Activated T-helper 1 cell treated with anti-CD3 and anti-CD28 coated beads, Interleukin-12 subunit alpha, Interleukin-12 subunit beta, Interleukin-2, Interleukin-4 antibody, amounts not matched to agents 30 ng/mL and 10 ng/mL and 1 ng/mL, durations not matched to agents 14 hours and 24 hours and 36 hours (primary cell): ENCODE measurements at regions not wholly inside any gene's neighbourhood (a gene's known extent, or its start where the extent isn't known, plus 50 kb on each side); places are given as distances from the start of the nearest gene placed in this dataset.

Experiments
- DNase-seq: peaks from one replicate; pipeline ENCODE4 v3.0.0; 2021; ENCODE audit warnings: low spot score
- H3K27ac Mint-ChIP-seq: one replicate; pipeline ENCODE4 v1.8.0; 2021; ENCODE audit warnings: mild to moderate bottlenecking, mixed read lengths
- H3K27me3 Mint-ChIP-seq: one replicate; pipeline ENCODE4 v1.8.0; 2022; ENCODE audit warnings: mild to moderate bottlenecking, moderate library complexity, mixed read lengths; ENCODE audit not compliant: insufficient read depth
- H3K36me3 Mint-ChIP-seq: one replicate; pipeline ENCODE4 v1.8.0; 2021; ENCODE audit warnings: low read depth, mixed read lengths
- H3K4me1 Mint-ChIP-seq: one replicate; pipeline ENCODE4 v1.8.0; 2021; ENCODE audit warnings: low read depth, mixed read lengths
- H3K4me3 Mint-ChIP-seq: one replicate; pipeline ENCODE4 v1.8.0; 2021; ENCODE audit warnings: mild to moderate bottlenecking, moderate library complexity, mixed read lengths
- H3K9me3 Mint-ChIP-seq: one replicate; pipeline ENCODE4 v1.8.0; 2021; ENCODE audit warnings: mixed read lengths
- intact Hi-C: fragments of 100-400 bp; cut with micrococcal nuclease; formaldehyde crosslinking; loops from one replicate; pipeline ENCODE4 v1.15.1; 2024

GRCh38 chr1:60998786-60999185, 83.6 kb upstream of the NFIA start:
- H3K27ac Mint-ChIP-seq: no peak overlapping the region
- intact Hi-C loops: no loop called here
- no peak overlapping the region for H3K4me3 Mint-ChIP-seq
- no peak for DNase-seq
- no peaks in the 10 kb centered on the region for H3K4me1 Mint-ChIP-seq
- H3K9me3 Mint-ChIP-seq: no peaks in the 10 kb centered on the region
- no peaks in the 10 kb centered on the region for H3K27me3 Mint-ChIP-seq
- H3K36me3 Mint-ChIP-seq: no peaks in the 10 kb centered on the region

GRCh38 chr1:60994828-60995492, 87.4 kb upstream of the NFIA start:
- no peak for DNase-seq
- Mint-ChIP-seq H3K4me1 (no peaks in the 10 kb centered on the region), H3K27ac (no peak overlapping the region), H3K4me3 (no peak overlapping the region), H3K36me3 (no peaks in the 10 kb centered on the region), H3K9me3 (no peaks in the 10 kb centered on the region), H3K27me3 (peaks cover 2% of the 10 kb centered on the region)
- intact Hi-C loops: no loop called here

DNA sequence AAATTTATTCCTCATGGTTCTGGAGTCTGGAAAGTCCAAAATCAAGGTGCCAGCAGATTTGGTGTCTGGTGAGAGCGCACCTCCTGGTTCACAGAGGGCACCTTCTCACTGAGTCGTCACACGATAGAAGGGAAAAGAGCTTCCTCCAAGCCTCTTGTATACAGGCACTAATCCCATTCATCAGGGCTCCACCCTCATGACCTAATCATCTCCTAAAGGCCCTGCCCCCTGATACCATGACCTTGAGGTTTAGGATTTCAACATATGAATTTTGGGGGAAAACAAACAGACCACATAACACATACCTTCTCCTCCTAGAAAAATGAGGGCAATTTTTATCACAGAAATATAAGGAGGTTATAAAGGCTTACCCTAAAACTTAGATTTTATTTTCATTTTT, 88.0 kb upstream of the NFIA start:
- no peak for DNase-seq
- intact Hi-C loops: no loop called here
- H3K36me3 Mint-ChIP-seq: no peaks in the 10 kb centered on the region
- H3K4me3 Mint-ChIP-seq: no peak overlapping the region
- H3K9me3 Mint-ChIP-seq: no peaks in the 10 kb centered on the region
- peaks cover 2% of the 10 kb centered on the region for H3K27me3 Mint-ChIP-seq
- no peaks in the 10 kb centered on the region for H3K4me1 Mint-ChIP-seq
- H3K27ac Mint-ChIP-seq: no peak overlapping the region

GRCh38 chr1:60992165-60992564, 90.2 kb upstream of the NFIA start:
- H3K4me1 Mint-ChIP-seq: no peaks in the 10 kb centered on the region
- DNase-seq: no peak
- no peak overlapping the region for H3K4me3 Mint-ChIP-seq
- intact Hi-C loops: no loop called here
- no peaks in the 10 kb centered on the region for H3K9me3 Mint-ChIP-seq
- H3K27ac Mint-ChIP-seq: no peak overlapping the region
- no peaks in the 10 kb centered on the region for H3K36me3 Mint-ChIP-seq
- peaks cover 2% of the 10 kb centered on the region for H3K27me3 Mint-ChIP-seq

DNA sequence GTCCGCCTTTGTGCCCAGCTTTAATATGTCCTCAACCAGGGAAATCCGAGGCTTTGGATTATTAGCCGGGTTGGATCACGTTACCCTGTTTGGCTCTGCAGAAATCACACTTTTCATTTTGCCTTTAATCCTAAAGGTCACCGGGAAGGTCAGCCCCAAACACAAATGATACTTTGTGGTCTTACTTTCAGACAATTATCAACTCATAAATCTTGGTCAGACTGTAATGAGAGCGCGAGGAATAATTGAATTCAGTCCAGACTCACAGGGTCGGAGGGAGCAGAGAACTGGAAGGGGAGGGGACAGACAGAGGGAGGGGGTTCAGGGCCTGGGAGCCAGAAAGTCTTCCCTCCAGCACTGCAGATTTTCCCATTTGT, 91.7 kb upstream of the NFIA start:
- intact Hi-C loops: no loop called here
- Mint-ChIP-seq H3K4me1 (no peaks in the 10 kb centered on the region), H3K36me3 (no peaks in the 10 kb centered on the region), H3K27me3 (peaks cover 3% of the 10 kb centered on the region), H3K27ac (no peak overlapping the region), H3K4me3 (no peak overlapping the region), H3K9me3 (no peaks in the 10 kb centered on the region)
- no peak for DNase-seq

- Mint-ChIP-seq H3K9me3 (no peaks in the 10 kb centered on the region), H3K4me1 (no peaks in the 10 kb centered on the region), H3K27me3 (peaks cover 4% of the 10 kb centered on the region)
Observed at GRCh38 chr1:60989749-60990713, 92.3 kb upstream of the NFIA start.

DNA sequence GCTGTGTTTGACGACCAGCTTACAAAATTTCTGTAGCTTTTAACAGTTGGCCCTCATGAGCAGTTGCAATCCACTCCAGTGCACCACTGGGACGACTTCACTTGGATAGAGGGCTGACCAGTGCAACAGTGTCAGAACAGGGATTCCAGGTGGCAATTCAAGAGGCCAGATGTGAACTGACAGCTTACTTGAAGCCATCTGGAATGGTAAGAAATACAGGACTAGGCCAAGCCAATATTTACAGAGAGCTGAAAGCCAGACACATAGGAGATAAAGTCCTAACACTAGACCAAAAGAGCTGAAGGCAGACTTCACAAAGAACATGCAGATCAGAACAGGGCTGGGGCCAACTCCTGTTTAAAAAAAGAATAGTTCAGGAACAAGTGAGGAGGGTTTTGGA, 93.5 kb upstream of the NFIA start:
- no peak overlapping the region for H3K4me3 Mint-ChIP-seq
- H3K9me3 Mint-ChIP-seq: no peaks in the 10 kb centered on the region
- no peaks in the 10 kb centered on the region for H3K4me1 Mint-ChIP-seq
- H3K36me3 Mint-ChIP-seq: no peaks in the 10 kb centered on the region
- no peak overlapping the region for H3K27ac Mint-ChIP-seq
- DNase-seq: no peak
- peaks cover 4% of the 10 kb centered on the region for H3K27me3 Mint-ChIP-seq
- intact Hi-C loops: no loop called here

More at GRCh38 chr1:60989749-60990713, 92.3 kb upstream of the NFIA start:
- intact Hi-C loops: no loop called here
- Mint-ChIP-seq H3K36me3 (no peaks in the 10 kb centered on the region), H3K4me3 (no peak overlapping the region), H3K27ac (no peak overlapping the region)
- no peak for DNase-seq

- H3K9me3 Mint-ChIP-seq: no peaks in the 10 kb centered on the region
- DNase-seq: no peak
- H3K36me3 Mint-ChIP-seq: no peaks in the 10 kb centered on the region
- no peak overlapping the region for H3K27ac Mint-ChIP-seq
- no peaks in the 10 kb centered on the region for H3K4me1 Mint-ChIP-seq
- H3K4me3 Mint-ChIP-seq: no peak overlapping the region
- intact Hi-C loops: no loop called here
- peaks cover 2% of the 10 kb centered on the region for H3K27me3 Mint-ChIP-seq
Observed at GRCh38 chr1:60987904-60988303, 94.5 kb upstream of the NFIA start.

- Mint-ChIP-seq H3K4me1 (no peaks in the 10 kb centered on the region), H3K27ac (no peak overlapping the region), H3K27me3 (peaks cover 5% of the 10 kb centered on the region), H3K36me3 (no peaks in the 10 kb centered on the region), H3K4me3 (no peak overlapping the region), H3K9me3 (no peaks in the 10 kb centered on the region)
- no peak for DNase-seq
- intact Hi-C loops: no loop called here
Observed at GRCh38 chr1:60984062-60984799, 98.1 kb upstream of the NFIA start.

- DNase-seq: no peak
- Mint-ChIP-seq H3K4me3 (no peak overlapping the region), H3K36me3 (no peaks in the 10 kb centered on the region), H3K27me3 (peaks cover 5% of the 10 kb centered on the region), H3K4me1 (no peaks in the 10 kb centered on the region), H3K27ac (no peak overlapping the region), H3K9me3 (no peaks in the 10 kb centered on the region)
- intact Hi-C loops: no loop called here
Observed at GRCh38 chr1:60983701-60984061, 98.7 kb upstream of the NFIA start.

GRCh38 chr1:60982539-60982938, 99.8 kb upstream of the NFIA start:
- H3K4me1 Mint-ChIP-seq: no peaks in the 10 kb centered on the region
- H3K36me3 Mint-ChIP-seq: no peaks in the 10 kb centered on the region
- intact Hi-C loops: no loop called here
- H3K4me3 Mint-ChIP-seq: no peak overlapping the region
- no peaks in the 10 kb centered on the region for H3K9me3 Mint-ChIP-seq
- H3K27ac Mint-ChIP-seq: no peak overlapping the region
- DNase-seq: no peak
- H3K27me3 Mint-ChIP-seq: peaks cover 5% of the 10 kb centered on the region

DNA sequence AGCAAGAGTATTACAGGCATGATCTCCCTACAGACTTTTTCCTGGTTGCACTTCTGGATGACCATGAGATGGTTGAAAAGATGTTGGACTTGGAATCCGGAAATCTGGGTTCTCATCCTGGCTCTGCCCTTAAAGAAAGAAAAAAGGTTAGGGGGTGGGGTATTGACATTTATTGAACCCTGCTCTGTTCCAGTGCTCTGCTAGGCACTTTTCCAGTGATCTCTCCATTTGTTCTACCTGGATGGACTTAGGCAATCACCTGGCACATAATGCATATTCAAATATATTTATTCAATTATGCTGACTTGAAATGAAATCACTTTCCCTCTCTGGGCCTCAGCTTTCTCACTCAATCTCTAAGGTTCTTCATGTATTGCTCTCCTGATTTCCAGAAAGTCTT, 101.0 kb upstream of the NFIA start:
- peaks cover 5% of the 10 kb centered on the region for H3K27me3 Mint-ChIP-seq
- no peaks in the 10 kb centered on the region for H3K4me1 Mint-ChIP-seq
- intact Hi-C loops: no loop called here
- H3K9me3 Mint-ChIP-seq: no peaks in the 10 kb centered on the region
- H3K36me3 Mint-ChIP-seq: no peaks in the 10 kb centered on the region
- no peak overlapping the region for H3K27ac Mint-ChIP-seq
- no peak for DNase-seq
- no peak overlapping the region for H3K4me3 Mint-ChIP-seq
